ENCODE measurements at regions not wholly inside any gene's neighbourhood (a gene's known extent, or its start where the extent isn't known, plus 50 kb on each side); places are given as distances from the start of the nearest gene placed in this dataset.

- no peak for DNase-seq (ENCODE audit: low spot score)
- ATAC-seq (ENCODE audit: low FRiP score) = no peak
- no peak for TF ChIP-seq CTCF (IDR thresholded peaks at IDR 0.05)
These were observed 108.0 kb upstream of the KIF26B start for GRCh38 chr1:245046769-245047168.

- TF ChIP-seq CTCF (IDR thresholded peaks at IDR 0.05) = no peak
- DNase-seq (ENCODE audit: low spot score) = no peak
- no peak for ATAC-seq (ENCODE audit: low FRiP score)
These were observed 108.5 kb upstream of the KIF26B start for GRCh38 chr1:245046315-245046714.

- TF ChIP-seq CTCF (IDR thresholded peaks at IDR 0.05) = no peak
- DNase-seq (ENCODE audit: low spot score) = no peak
- ATAC-seq (ENCODE audit: low FRiP score) = no peak
These were observed 109.5 kb upstream of the KIF26B start for GRCh38 chr1:245045087-245045881.

GRCh38 chr1:245043611-245043940 is 111.2 kb upstream of the KIF26B start:
- ATAC-seq (ENCODE audit: low FRiP score) = no peak
- DNase-seq (ENCODE audit: low spot score) = no peak
- no peak for TF ChIP-seq CTCF (IDR thresholded peaks at IDR 0.05)

- TF ChIP-seq CTCF (IDR thresholded peaks at IDR 0.05) = no peak
- DNase-seq (ENCODE audit: low spot score) = no peak
- ATAC-seq (ENCODE audit: low FRiP score) = no peak
These were observed 113.6 kb upstream of the KIF26B start for GRCh38 chr1:245041058-245041698.

- ATAC-seq (ENCODE audit: low FRiP score) = no peak
These were observed 115.6 kb upstream of the KIF26B start for GRCh38 chr1:245039196-245039595.

More at GRCh38 chr1:245039196-245039595, 115.6 kb upstream of the KIF26B start:
- TF ChIP-seq CTCF (IDR thresholded peaks at IDR 0.05) = no peak
- DNase-seq (ENCODE audit: low spot score) = no peak

Data from omental fat pad (tissue), 3 donors.